PC-9 (cell line): ENCODE measurements at regions not wholly inside any gene's neighbourhood (a gene's known extent, or its start where the extent isn't known, plus 50 kb on each side); places are given as distances from the start of the nearest gene placed in this dataset.

Experiments used
- BruUV-seq: library from RNA; stranded (reverse); fragments of 400-500 nt; replicated peaks from 2 replicates; lab custom pipeline; 2021; lab: Mats Ljungman, UMichigan
- CTCF ChIA-PET: fragments of 300-600 bp; sonication (Branson Sonifier 250); formaldehyde crosslinking; loops from one replicate; lab custom pipeline; 2022; ENCODE audit warnings: antibody characterized with exemption; lab: Charles Lee
- POLR2A ChIA-PET: fragments of 300-600 bp; sonication (Branson Sonifier 250); formaldehyde crosslinking; loops from one replicate; lab custom pipeline; 2022; ENCODE audit warnings: antibody characterized with exemption; ENCODE audit not compliant: unreplicated experiment; lab: Charles Lee
- DNase-seq, 2 experiments: peaks; one replicate each; pipeline versions ENCODE4 v3.0.0 to v3.0.0-alpha.2; 2015 to 2022; ENCODE audit warnings: mixed read lengths in 1 of 2
- H2AFZ ChIP-seq: fragments of 200-600 bp; sonication (generic); 2 replicates; pipeline ENCODE4 v1.8.1; 2017; ENCODE audit warnings: antibody characterized with exemption
- H3F3A ChIP-seq: fragments of 200-600 bp; sonication (generic); 2 replicates; pipeline ENCODE4 v1.8.1; 2017; ENCODE audit warnings: antibody characterized with exemption, mild to moderate bottlenecking, low read depth; ENCODE audit not compliant: insufficient read depth
- H3K27ac ChIP-seq: fragments of 200-600 bp; sonication (generic); 2 replicates; pipeline ENCODE4 v1.6.1; 2016; ENCODE audit warnings: mixed run types
- H3K27me3 ChIP-seq: fragments of 200-600 bp; sonication (generic); 2 replicates; pipeline ENCODE4 v1.6.1; 2016; ENCODE audit warnings: low read depth, mixed run types; ENCODE audit not compliant: insufficient read depth
- H3K36me3 ChIP-seq: fragments of 200-600 bp; sonication (generic); 2 replicates; pipeline ENCODE4 v1.6.1; 2016; ENCODE audit warnings: low read depth, mixed run types
- H3K4me1 ChIP-seq: fragments of 200-600 bp; sonication (generic); replicated peaks from 2 replicates; pipeline ENCODE4 v1.6.1; 2016; ENCODE audit warnings: mixed run types; ENCODE audit not compliant: insufficient read depth
- H3K4me2 ChIP-seq: fragments of 200-600 bp; sonication (generic); 2 replicates; pipeline ENCODE4 v1.6.1; 2017; ENCODE audit warnings: mixed run types
- H3K4me3 ChIP-seq: fragments of 200-600 bp; sonication (generic); 2 replicates; pipeline ENCODE4 v1.6.1; 2016; ENCODE audit warnings: mixed run types
- H3K79me2 ChIP-seq: fragments of 200-600 bp; sonication (generic); 2 replicates; pipeline ENCODE4 v1.6.1; 2017; ENCODE audit warnings: low read depth, mixed run types
- H3K9me2 ChIP-seq: fragments of 200-600 bp; sonication (generic); 2 replicates; pipeline ENCODE4 v1.8.1; 2017; ENCODE audit warnings: mild to moderate bottlenecking; ENCODE audit not compliant: insufficient read depth
- H3K9me3 ChIP-seq: fragments of 200-600 bp; sonication (generic); 2 replicates; pipeline ENCODE4 v1.8.1; 2016; ENCODE audit warnings: low read depth; ENCODE audit not compliant: insufficient read depth
- H4K20me1 ChIP-seq: fragments of 200-600 bp; sonication (generic); 2 replicates; pipeline ENCODE4 v1.8.1; 2017; ENCODE audit not compliant: insufficient read depth
- EZH2 ChIP-seq: fragments of 200-600 bp; sonication (generic); IDR thresholded peaks from 2 replicates; pipeline ENCODE4 v1.8.0; 2017; ENCODE audit warnings: antibody characterized with exemption, low read depth
- intact Hi-C: fragments of 100-400 bp; cut with micrococcal nuclease; formaldehyde crosslinking; loops from one replicate; pipeline ENCODE4 v1.10.0; 2022; ENCODE audit not compliant: unreplicated experiment
- TF ChIP-seq, protein P1 (sequence below): fragments of 200-600 bp; sonication (generic); conservative IDR thresholded peaks from 2 replicates; pipeline ENCODE4 v1.6.1; 2017; ENCODE audit warnings: mixed run types, antibody characterized with exemption, mild to moderate bottlenecking, moderate library complexity

DNA sequence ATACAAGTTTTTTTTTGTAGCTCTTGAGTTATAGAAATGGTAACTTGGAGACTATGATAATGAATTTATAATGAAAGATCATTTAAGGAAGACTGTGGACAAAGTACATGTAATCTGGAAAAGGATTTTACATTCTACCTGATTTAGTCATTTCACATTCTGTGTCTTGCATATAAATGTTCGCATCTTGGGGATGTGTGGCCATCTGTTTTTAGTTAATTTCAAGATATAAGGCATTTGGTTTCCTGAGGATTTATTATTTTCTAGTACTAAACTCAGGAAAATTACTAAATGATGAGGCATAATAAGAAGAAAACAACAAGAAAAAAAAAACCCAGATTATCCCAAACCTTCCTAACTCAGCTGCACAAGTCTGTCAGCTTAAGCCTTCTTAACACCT, 112.7 kb upstream of the PRL start:
- H3K79me2 ChIP-seq: no peaks in the 10 kb centered on the region
- no TSS peak for BruUV-seq
- ChIA-PET CTCF (no interaction called here), POLR2A (interaction anchor here (0.6 kb wide), 1 partner anchor 468 kb away, joined by 4 read pairs; no protein-coding TSS in a partner anchor)
- no peak overlapping the region for H3K27ac ChIP-seq
- no peaks in the 10 kb centered on the region for H3K4me1 ChIP-seq
- no peak overlapping the region for H2AFZ ChIP-seq
- no peak overlapping the region for H3K4me3 ChIP-seq
- TF ChIP-seq EZH2: no peak
- TF ChIP-seq, protein P1, sequence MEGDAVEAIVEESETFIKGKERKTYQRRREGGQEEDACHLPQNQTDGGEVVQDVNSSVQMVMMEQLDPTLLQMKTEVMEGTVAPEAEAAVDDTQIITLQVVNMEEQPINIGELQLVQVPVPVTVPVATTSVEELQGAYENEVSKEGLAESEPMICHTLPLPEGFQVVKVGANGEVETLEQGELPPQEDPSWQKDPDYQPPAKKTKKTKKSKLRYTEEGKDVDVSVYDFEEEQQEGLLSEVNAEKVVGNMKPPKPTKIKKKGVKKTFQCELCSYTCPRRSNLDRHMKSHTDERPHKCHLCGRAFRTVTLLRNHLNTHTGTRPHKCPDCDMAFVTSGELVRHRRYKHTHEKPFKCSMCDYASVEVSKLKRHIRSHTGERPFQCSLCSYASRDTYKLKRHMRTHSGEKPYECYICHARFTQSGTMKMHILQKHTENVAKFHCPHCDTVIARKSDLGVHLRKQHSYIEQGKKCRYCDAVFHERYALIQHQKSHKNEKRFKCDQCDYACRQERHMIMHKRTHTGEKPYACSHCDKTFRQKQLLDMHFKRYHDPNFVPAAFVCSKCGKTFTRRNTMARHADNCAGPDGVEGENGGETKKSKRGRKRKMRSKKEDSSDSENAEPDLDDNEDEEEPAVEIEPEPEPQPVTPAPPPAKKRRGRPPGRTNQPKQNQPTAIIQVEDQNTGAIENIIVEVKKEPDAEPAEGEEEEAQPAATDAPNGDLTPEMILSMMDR: no peak
- no peaks in the 10 kb centered on the region for H3K27me3 ChIP-seq
- no peaks in the 10 kb centered on the region for H3K9me2 ChIP-seq
- intact Hi-C loops: no loop called here
- no peak overlapping the region for H3K4me2 ChIP-seq
- no peak for DNase-seq
- H4K20me1 ChIP-seq: no peaks in the 10 kb centered on the region
- H3K9me3 ChIP-seq: no peaks in the 10 kb centered on the region
- H3F3A ChIP-seq: no peaks in the 10 kb centered on the region
- no peaks in the 10 kb centered on the region for H3K36me3 ChIP-seq

DNA sequence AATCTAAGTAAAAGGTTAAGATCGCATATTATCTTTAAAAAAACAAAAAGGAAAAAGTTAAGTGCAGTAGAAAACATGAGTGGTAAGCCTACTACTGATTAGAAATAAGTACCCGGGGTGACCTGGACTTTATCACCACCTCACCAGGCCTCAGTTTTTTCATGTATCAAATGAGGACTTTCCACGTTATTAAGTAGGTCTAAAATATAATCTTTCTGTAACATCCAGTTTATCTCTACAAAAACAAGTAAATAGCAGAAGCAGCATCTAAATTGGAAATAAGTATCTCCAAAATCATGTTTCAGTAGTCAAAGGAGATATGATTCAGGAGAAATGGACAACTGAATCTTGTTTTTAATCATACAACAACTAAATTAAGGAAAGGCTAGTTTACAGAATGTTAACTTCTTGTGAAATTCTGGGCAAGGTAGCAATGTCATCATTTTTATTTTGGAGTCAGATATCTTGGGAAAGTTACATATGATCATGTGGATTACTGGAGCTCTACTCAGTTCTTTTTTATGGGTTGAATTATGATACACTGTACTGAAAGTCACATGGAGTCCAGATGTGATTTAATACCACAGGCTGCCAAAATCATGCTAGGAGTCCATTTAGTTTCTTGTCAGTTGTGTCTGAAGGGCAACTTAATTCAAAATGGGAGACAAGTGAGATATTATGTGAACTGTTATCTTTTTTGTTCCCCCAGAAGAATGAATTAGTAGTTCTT, 114.7 kb upstream of the PRL start:
- no peaks in the 10 kb centered on the region for H3K9me2 ChIP-seq
- ChIA-PET CTCF (no interaction called here), POLR2A (no interaction called here)
- no peak for TF ChIP-seq EZH2
- TF ChIP-seq, protein P1: no peak
- no peak overlapping the region for H3K27ac ChIP-seq
- no peak for DNase-seq
- intact Hi-C loops: no loop called here
- no peaks in the 10 kb centered on the region for H3K9me3 ChIP-seq
- H3K4me3 ChIP-seq: no peak overlapping the region
- H3K79me2 ChIP-seq: no peaks in the 10 kb centered on the region
- no peaks in the 10 kb centered on the region for H3F3A ChIP-seq
- H2AFZ ChIP-seq: no peak overlapping the region
- no peaks in the 10 kb centered on the region for H3K36me3 ChIP-seq
- H4K20me1 ChIP-seq: no peaks in the 10 kb centered on the region
- BruUV-seq: no TSS peak
- H3K4me2 ChIP-seq: no peak overlapping the region
- no peaks in the 10 kb centered on the region for H3K4me1 ChIP-seq
- H3K27me3 ChIP-seq: no peaks in the 10 kb centered on the region

DNA sequence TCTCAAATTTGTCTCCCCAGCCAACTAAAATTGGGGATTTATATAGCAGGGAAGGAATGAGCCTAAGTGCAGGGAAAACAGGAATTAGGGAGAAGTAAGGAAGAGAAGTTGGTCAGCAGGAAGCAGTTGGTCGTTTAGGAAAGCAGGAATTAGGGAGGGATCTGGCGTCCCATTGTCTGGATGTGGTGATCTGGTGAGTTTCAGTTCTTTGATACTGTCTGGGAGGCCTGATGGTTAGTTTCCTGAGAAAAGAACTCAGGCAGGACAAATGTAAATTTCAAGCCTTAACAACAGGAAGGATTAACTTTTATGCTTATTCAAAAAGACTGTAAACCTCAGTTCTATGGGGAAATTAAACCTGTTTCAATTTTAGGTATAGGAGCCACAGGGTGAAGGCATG, 116.2 kb upstream of the PRL start:
- no peak overlapping the region for H3K4me3 ChIP-seq
- H3K4me1 ChIP-seq: no peaks in the 10 kb centered on the region
- DNase-seq: no peak
- intact Hi-C loops: no loop called here
- H3K9me3 ChIP-seq: peaks cover 4% of the 10 kb centered on the region; the same call in 1 of the 2 replicates
- H3K27ac ChIP-seq: no peak overlapping the region
- no peaks in the 10 kb centered on the region for H3K27me3 ChIP-seq
- H3K79me2 ChIP-seq: no peaks in the 10 kb centered on the region
- no peak overlapping the region for H3K4me2 ChIP-seq
- no peak overlapping the region for H2AFZ ChIP-seq
- H4K20me1 ChIP-seq: no peaks in the 10 kb centered on the region
- H3K9me2 ChIP-seq: no peaks in the 10 kb centered on the region
- H3F3A ChIP-seq: no peaks in the 10 kb centered on the region
- CTCF ChIA-PET: no interaction called here
- no TSS peak for BruUV-seq
- TF ChIP-seq, protein P1: no peak
- no peak for TF ChIP-seq EZH2
- H3K36me3 ChIP-seq: no peaks in the 10 kb centered on the region
- POLR2A ChIA-PET: no interaction called here
